Thyroid gland (tissue), 4 donors: ENCODE measurements at regions not wholly inside any gene's neighbourhood (a gene's known extent, or its start where the extent isn't known, plus 50 kb on each side); places are given as distances from the start of the nearest gene placed in this dataset.

Experiments
- POLR2A ChIP-seq, 2 donors: fragments of 450-650 bp; IDR thresholded peaks; one replicate each; pipeline ENCODE4 v1.6.1; 2017; ENCODE audit warnings: antibody characterized with exemption in 2 of 2, mild to moderate bottlenecking in 2 of 2, moderate library complexity in 1 of 2
- TF ChIP-seq, protein P1 (sequence below), 6 experiments: fragments of 200-600 bp in 3 of 6; fragments of 450-650 bp in 3 of 6; sonication (generic) in 3 of 6; IDR thresholded peaks; one replicate each; pipeline ENCODE4 v1.5.1; 2016 to 2019; ENCODE audit warnings: antibody characterized with exemption in 6 of 6, mild to moderate bottlenecking in 2 of 6, inconsistent platforms in 1 of 6, moderate library complexity in 1 of 6

DNA sequence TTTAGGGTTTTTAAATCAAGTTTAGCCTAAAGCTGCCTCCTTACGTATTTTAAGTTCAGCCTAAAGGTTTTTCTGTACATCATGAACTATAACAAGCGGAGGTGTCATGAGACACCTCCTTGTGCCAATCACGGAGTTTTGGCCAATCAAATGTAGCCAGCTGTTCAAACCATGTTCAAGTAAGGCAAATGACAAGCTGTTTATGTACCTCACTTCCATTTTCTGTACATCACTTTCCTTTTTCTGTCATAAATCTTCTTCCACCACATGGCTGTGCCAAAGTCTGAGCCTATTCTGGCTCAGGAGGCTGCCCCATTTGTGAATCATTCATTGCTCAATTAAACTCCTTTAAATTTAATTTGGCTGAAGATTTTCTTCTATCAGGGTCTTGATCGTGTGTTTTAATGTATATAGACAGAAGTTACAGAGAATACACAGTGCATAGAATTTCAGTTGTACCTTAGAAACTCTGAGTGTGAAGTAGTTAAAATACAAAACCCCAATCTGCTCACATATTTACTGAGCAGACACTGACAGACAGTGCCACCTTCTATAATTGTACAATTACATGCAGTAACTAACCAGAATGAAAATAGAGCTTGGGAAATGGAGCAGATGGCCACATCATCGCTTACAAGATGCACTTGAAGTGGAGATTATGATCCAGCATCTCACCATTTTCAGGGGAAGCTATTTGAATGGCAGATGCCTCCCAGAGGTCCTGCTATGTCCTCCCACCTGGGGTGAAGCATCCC lies 76.9 kb upstream of the LANCL2 start:
- TF ChIP-seq, protein P1, sequence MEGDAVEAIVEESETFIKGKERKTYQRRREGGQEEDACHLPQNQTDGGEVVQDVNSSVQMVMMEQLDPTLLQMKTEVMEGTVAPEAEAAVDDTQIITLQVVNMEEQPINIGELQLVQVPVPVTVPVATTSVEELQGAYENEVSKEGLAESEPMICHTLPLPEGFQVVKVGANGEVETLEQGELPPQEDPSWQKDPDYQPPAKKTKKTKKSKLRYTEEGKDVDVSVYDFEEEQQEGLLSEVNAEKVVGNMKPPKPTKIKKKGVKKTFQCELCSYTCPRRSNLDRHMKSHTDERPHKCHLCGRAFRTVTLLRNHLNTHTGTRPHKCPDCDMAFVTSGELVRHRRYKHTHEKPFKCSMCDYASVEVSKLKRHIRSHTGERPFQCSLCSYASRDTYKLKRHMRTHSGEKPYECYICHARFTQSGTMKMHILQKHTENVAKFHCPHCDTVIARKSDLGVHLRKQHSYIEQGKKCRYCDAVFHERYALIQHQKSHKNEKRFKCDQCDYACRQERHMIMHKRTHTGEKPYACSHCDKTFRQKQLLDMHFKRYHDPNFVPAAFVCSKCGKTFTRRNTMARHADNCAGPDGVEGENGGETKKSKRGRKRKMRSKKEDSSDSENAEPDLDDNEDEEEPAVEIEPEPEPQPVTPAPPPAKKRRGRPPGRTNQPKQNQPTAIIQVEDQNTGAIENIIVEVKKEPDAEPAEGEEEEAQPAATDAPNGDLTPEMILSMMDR (IDR thresholded peaks at IDR 0.05) = no peak
- no peak for TF ChIP-seq POLR2A (IDR thresholded peaks at IDR 0.05)
